ENCODE measurements at regions not wholly inside any gene's neighbourhood (a gene's known extent, or its start where the extent isn't known, plus 50 kb on each side); places are given as distances from the start of the nearest gene placed in this dataset.

- no peak for DNase-seq
Observed at GRCh38 chr21:14869984-14870852, 194.6 kb downstream of the NRIP1 start.

- DNase-seq: no peak
Observed at GRCh38 chr21:14866859-14867765, 197.7 kb downstream of the NRIP1 start.

GRCh38 chr21:14864211-14865021 is 200.4 kb downstream of the NRIP1 start:
- DNase-seq: no peak

GRCh38 chr21:14863745-14864210 is 201.0 kb downstream of the NRIP1 start:
- DNase-seq: no peak

GRCh38 chr21:14862794-14863720 is 201.7 kb downstream of the NRIP1 start:
- DNase-seq: no peak

- no peak for DNase-seq
Observed at GRCh38 chr21:14858311-14858710, 206.5 kb downstream of the NRIP1 start.

GRCh38 chr21:14857529-14857928 is 207.3 kb downstream of the NRIP1 start:
- DNase-seq: no peak

GRCh38 chr21:14850394-14850793 is 214.4 kb downstream of the NRIP1 start:
- DNase-seq: no peak

GRCh38 chr21:14846621-14847020 is 218.2 kb downstream of the NRIP1 start:
- DNase-seq: no peak

- DNase-seq: no peak
Observed at GRCh38 chr21:14844001-14844400, 220.8 kb downstream of the NRIP1 start.

- no peak for DNase-seq
Observed at GRCh38 chr21:14842601-14843000, 222.2 kb downstream of the NRIP1 start.

- DNase-seq: no peak
Observed at GRCh38 chr21:14841511-14842472, 223.0 kb downstream of the NRIP1 start.

- DNase-seq: no peak
Observed at GRCh38 chr21:14838400-14838799, 226.4 kb downstream of the NRIP1 start.

- no peak for DNase-seq
Observed at GRCh38 chr21:14836950-14837349, 227.8 kb downstream of the NRIP1 start.

- DNase-seq: no peak
Observed at GRCh38 chr21:14833666-14834351, 231.0 kb downstream of the NRIP1 start.

- DNase-seq: no peak
Observed at GRCh38 chr21:14833241-14833640, 231.6 kb downstream of the NRIP1 start.

- DNase-seq: no peak
Observed at GRCh38 chr21:14830307-14830706, 234.5 kb downstream of the NRIP1 start.

GRCh38 chr21:14829685-14830084 is 235.1 kb downstream of the NRIP1 start:
- no peak for DNase-seq

GRCh38 chr21:14827468-14827867 is 237.3 kb downstream of the NRIP1 start:
- no peak for DNase-seq

- no peak for DNase-seq
Observed at GRCh38 chr21:14826630-14827029, 238.2 kb downstream of the NRIP1 start.

Data from NCI-H1048 (cell line).